HepG2 (cell line): ENCODE measurements at regions not wholly inside any gene's neighbourhood (a gene's known extent, or its start where the extent isn't known, plus 50 kb on each side); places are given as distances from the start of the nearest gene placed in this dataset.

Experiments
- ATAC-seq: fragments of 200-7000 bp; cut with Tn5 transposase; 3 replicates; pipeline ENCODE4 v1.9.1; 2020; ENCODE audit warnings: mild to moderate bottlenecking, moderate library complexity
- BruUV-seq: library from RNA; stranded (reverse); fragments of 400-500 nt; replicated peaks from 2 replicates; lab custom pipeline; 2021; lab: Mats Ljungman, UMichigan
- CTCF ChIA-PET: fragments of 300-600 bp; formaldehyde crosslinking; extraction: SDS; loops from one replicate; lab custom pipeline; 2021; ENCODE audit warnings: low total read pairs, inconsistent platforms, low intra/inter-chr PET ratio; lab: Yijun Ruan, JAX
- POLR2A ChIA-PET: fragments of 350-600 bp; sonication (Branson Sonifier 250); formaldehyde crosslinking; loops from one replicate; lab custom pipeline; 2020; ENCODE audit warnings: antibody characterized with exemption, inconsistent platforms; lab: Yijun Ruan, JAX
- DNase-seq: peaks from one replicate; pipeline ENCODE4 v3.0.0-alpha.2; 2015; ENCODE audit warnings: low spot score
- FAIRE-seq: peaks from 3 replicates; lab custom pipeline; 2011; peaks lifted over from hg19 to GRCh38; lab: Jason Lieb, UNC
- H2AFZ ChIP-seq: one replicate; pipeline ENCODE4 v1.6.1; 2011; ENCODE audit warnings: low read length, inconsistent platforms
- H3K27ac ChIP-seq: fragments of 300-600 bp; 3 replicates; pipeline ENCODE4 v1.8.0; 2011; ENCODE audit warnings: mixed run types, mild to moderate bottlenecking, mixed read lengths, low read length, inconsistent platforms; ENCODE audit not compliant: insufficient read depth; ENCODE audit errors: extremely low read length
- H3K27me3 ChIP-seq, 2 experiments: fragments of 200-600 bp in 1 of 2; 2 replicates in 1 of 2; 3 replicates in 1 of 2; pipeline versions ENCODE4 v1.6.0 to v1.8.0; 2011; ENCODE audit warnings: low read length in 2 of 2, mild to moderate bottlenecking in 2 of 2, moderate library complexity in 2 of 2, inconsistent platforms in 1 of 2; ENCODE audit not compliant: insufficient read depth in 2 of 2, control insufficient read depth in 1 of 2
- H3K36me3 ChIP-seq, 2 experiments: fragments of 200-600 bp in 1 of 2; replicated peaks in 1 of 2; 2 replicates in 1 of 2; 3 replicates in 1 of 2; pipeline versions ENCODE4 v1.5.1 to v1.8.0; 2011; ENCODE audit warnings: low read length in 2 of 2, inconsistent platforms in 1 of 2; ENCODE audit not compliant: insufficient read depth in 2 of 2, control insufficient read depth in 1 of 2
- H3K4me1 ChIP-seq: 2 replicates; pipeline ENCODE4 v1.5.1; 2012; ENCODE audit warnings: low read length, inconsistent platforms; ENCODE audit not compliant: insufficient read depth
- H3K4me2 ChIP-seq: 2 replicates; pipeline ENCODE4 v1.6.0; 2011; ENCODE audit warnings: low read depth, low read length, inconsistent platforms
- H3K4me3 ChIP-seq, 3 experiments: fragments of 200-600 bp in 1 of 3; sonication (generic), shearing (Covaris generic) in 1 of 3; replicated peaks in 1 of 3; 2 replicates each; pipeline ENCODE4 v1.5.1; 2011 to 2016; ENCODE audit warnings: low read length in 3 of 3, inconsistent platforms in 2 of 3, low read depth in 2 of 3, mild to moderate bottlenecking in 2 of 3, control low read depth in 1 of 3, mixed read lengths in 1 of 3; ENCODE audit not compliant: insufficient read depth in 1 of 3
- H3K79me2 ChIP-seq: one replicate; pipeline ENCODE4 v1.6.1; 2011; ENCODE audit warnings: low read length, inconsistent platforms; ENCODE audit not compliant: insufficient read depth
- H3K9ac ChIP-seq: 2 replicates; pipeline ENCODE4 v1.6.0; 2011; ENCODE audit warnings: mild to moderate bottlenecking, low read depth, low read length, inconsistent platforms; ENCODE audit not compliant: insufficient read depth
- H3K9me3 ChIP-seq: 2 replicates; pipeline ENCODE4 v1.5.1; 2012; ENCODE audit warnings: mild to moderate bottlenecking, low read length
- H4K20me1 ChIP-seq: 2 replicates; pipeline ENCODE4 v1.6.0; 2011; ENCODE audit warnings: inconsistent platforms, mild to moderate bottlenecking, low read length, moderate library complexity; ENCODE audit not compliant: insufficient read depth
- CCDC6 ChIP-seq: sonication (generic); formaldehyde crosslinking; IDR thresholded peaks from 2 replicates; pipeline ENCODE4 v1.8.1; 2022; ENCODE audit warnings: mild to moderate bottlenecking, missing genetic modification reagents, moderate library complexity
- GABPA ChIP-seq, 2 experiments: IDR thresholded peaks; 2 replicates each; pipeline ENCODE4 v1.6.1; 2011 to 2016; ENCODE audit warnings: low read depth in 2 of 2, low read length in 1 of 2, missing biosample characterization in 1 of 2, missing genetic modification characterization in 1 of 2
- JARID2 ChIP-seq: sonication (generic); formaldehyde crosslinking; IDR thresholded peaks from 2 replicates; pipeline ENCODE4 v1.8.1; 2023; ENCODE audit warnings: missing genetic modification reagents, inconsistent platforms; ENCODE audit not compliant: insufficient replicate concordance
- NFE2L2 ChIP-seq: fragments of 150-350 bp; IDR thresholded peaks from 2 replicates; pipeline ENCODE4 v1.6.1; 2014; ENCODE audit warnings: low read length
- PITX1 ChIP-seq: sonication (generic); formaldehyde crosslinking; IDR thresholded peaks from 2 replicates; pipeline ENCODE4 v1.5.1; 2020; ENCODE audit warnings: mild to moderate bottlenecking, missing genetic modification reagents
- POLR2AphosphoS5 ChIP-seq: IDR thresholded peaks from 2 replicates; pipeline ENCODE4 v1.6.1; 2012; ENCODE audit warnings: low read depth, low read length
- SKI ChIP-seq: fragments of 450-650 bp; IDR thresholded peaks from one replicate; pipeline ENCODE4 v1.6.1; 2018; ENCODE audit warnings: mild to moderate bottlenecking; ENCODE audit not compliant: partially characterized antibody
- ZC3H4 ChIP-seq: sonication (generic); formaldehyde crosslinking; IDR thresholded peaks from 2 replicates; pipeline ENCODE4 v1.4.0; 2020; ENCODE audit warnings: missing genetic modification reagents, borderline replicate concordance
- ZNF431 ChIP-seq: sonication (generic); formaldehyde crosslinking; IDR thresholded peaks from 2 replicates; pipeline ENCODE4 v1.9.0; 2022; ENCODE audit warnings: missing genetic modification reagents, low read depth, mild to moderate bottlenecking, borderline replicate concordance
- ZNF556 ChIP-seq: sonication (generic); formaldehyde crosslinking; IDR thresholded peaks from 2 replicates; pipeline ENCODE4 v1.4.0; 2020; ENCODE audit warnings: mild to moderate bottlenecking, missing genetic modification reagents, borderline replicate concordance
- WGBS: methylation state at CpG from one replicate; pipeline ENCODE4 v1.1.6; 2017; ENCODE audit warnings: low lambda C conversion rate; 5-methylcytosine and 5-hydroxymethylcytosine counted together
- in situ Hi-C: cut with HindIII; loops from 2 replicates; pipeline ENCODE4 v1.10.0; 2017; ENCODE audit warnings: low pct_unique_long_range_greater_than_20kb; ENCODE audit not compliant: extremely low pct_ligation_motif_present
- intact Hi-C: fragments of 100-400 bp; cut with micrococcal nuclease; formaldehyde crosslinking; loops from one replicate; pipeline ENCODE4 v1.10.0; 2022; ENCODE audit not compliant: unreplicated experiment
- TF ChIP-seq, protein P1 (sequence below): sonication (generic); formaldehyde crosslinking; IDR thresholded peaks from 2 replicates; pipeline ENCODE4 v1.4.0; 2020; ENCODE audit warnings: missing genetic modification reagents, mild to moderate bottlenecking, borderline replicate concordance
- TF ChIP-seq, protein P2 (sequence below): IDR thresholded peaks from 2 replicates; pipeline ENCODE4 v1.6.1; 2016; ENCODE audit warnings: missing compliant biosample characterization, missing genetic modification reagents, borderline replicate concordance

DNA sequence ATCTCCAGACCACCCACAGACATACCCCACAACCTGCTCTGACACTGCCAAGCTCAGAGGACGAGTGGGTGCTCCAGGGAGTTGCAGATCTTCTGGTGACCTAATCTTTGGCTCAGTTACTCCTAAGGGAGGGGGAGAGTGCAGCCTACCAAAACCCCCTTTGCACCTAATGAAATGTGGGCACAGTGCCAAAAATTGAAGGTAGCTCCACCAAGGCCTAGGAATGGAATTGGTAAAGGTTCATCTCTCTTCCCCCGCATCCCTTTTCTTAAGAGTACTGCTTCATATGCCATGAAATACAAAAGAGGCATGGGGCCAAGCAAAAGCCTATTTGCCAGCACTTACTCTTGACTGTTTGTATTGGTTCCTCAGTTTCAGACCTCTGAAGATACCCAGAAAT lies 491.0 kb downstream of the NAF1 start:
- CTCF ChIA-PET, result no interaction called here

DNA sequence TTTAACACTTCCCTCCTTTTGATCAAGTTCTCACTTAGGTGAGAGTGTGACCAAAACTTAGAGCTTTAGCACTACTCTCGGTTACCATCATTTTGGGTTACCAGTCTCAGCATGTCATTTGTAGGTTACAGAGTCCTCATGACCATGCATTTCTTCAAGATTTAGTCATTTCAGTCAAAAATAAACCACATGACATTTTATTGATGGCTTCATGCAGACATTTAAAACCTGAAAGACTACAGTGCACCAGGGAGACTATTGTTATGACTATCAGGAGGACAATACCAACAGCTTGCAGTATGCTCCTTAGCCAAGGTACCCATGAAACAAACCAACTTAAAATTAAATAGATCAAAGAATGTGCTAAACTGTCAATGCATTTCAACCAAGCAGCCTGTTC lies 498.1 kb upstream of the FSTL5 start:
- Histone ChIP-seq H3K9me3 (peaks cover 7% of the 10 kb centered on the region; the same call in 1 of the 2 replicates), H3K36me3 (no peaks in the 10 kb centered on the region), H3K27ac (no peak overlapping the region), H3K27me3 (no peaks in the 10 kb centered on the region), H3K9ac (no peak overlapping the region), H2AFZ (no peak overlapping the region), H3K4me1 (no peaks in the 10 kb centered on the region), H3K4me3 (no peak overlapping the region), H3K4me2 (no peak overlapping the region), H3K79me2 (no peaks in the 10 kb centered on the region), H4K20me1 (no peaks in the 10 kb centered on the region)
- intact Hi-C loops (no loop called here), in situ Hi-C loops (no loop called here)
- no peak for FAIRE-seq
- 9% methylated on average over 1 of the region's 1 CpG for WGBS
- POLR2A ChIA-PET, result no interaction called here
- ATAC-seq, result no peak
- CTCF ChIA-PET, result no interaction called here
- no TSS peak for BruUV-seq
- DNase-seq, result no peak
- TF ChIP-seq GABPA (IDR thresholded peaks at IDR 0.05; ENCODE audit: low read depth, low read length) (no peak), GABPA (CRISPR knock-in tag; IDR thresholded peaks at IDR 0.05; ENCODE audit: low read depth) (no peak), POLR2AphosphoS5 (no peak), ZC3H4 (CRISPR knock-in tag) (no peak), JARID2 (CRISPR knock-in tag) (no peak)
- TF ChIP-seq, protein P1, sequence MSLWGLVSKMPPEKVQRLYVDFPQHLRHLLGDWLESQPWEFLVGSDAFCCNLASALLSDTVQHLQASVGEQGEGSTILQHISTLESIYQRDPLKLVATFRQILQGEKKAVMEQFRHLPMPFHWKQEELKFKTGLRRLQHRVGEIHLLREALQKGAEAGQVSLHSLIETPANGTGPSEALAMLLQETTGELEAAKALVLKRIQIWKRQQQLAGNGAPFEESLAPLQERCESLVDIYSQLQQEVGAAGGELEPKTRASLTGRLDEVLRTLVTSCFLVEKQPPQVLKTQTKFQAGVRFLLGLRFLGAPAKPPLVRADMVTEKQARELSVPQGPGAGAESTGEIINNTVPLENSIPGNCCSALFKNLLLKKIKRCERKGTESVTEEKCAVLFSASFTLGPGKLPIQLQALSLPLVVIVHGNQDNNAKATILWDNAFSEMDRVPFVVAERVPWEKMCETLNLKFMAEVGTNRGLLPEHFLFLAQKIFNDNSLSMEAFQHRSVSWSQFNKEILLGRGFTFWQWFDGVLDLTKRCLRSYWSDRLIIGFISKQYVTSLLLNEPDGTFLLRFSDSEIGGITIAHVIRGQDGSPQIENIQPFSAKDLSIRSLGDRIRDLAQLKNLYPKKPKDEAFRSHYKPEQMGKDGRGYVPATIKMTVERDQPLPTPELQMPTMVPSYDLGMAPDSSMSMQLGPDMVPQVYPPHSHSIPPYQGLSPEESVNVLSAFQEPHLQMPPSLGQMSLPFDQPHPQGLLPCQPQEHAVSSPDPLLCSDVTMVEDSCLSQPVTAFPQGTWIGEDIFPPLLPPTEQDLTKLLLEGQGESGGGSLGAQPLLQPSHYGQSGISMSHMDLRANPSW (CRISPR knock-in tag), result no peak

More for the DNA sequence above, 491.0 kb downstream of the NAF1 start:
- no peak overlapping the region for H3K9ac ChIP-seq
- ATAC-seq (no peak), DNase-seq (no peak)
- WGBS, result 90% methylated on average over 1 of the region's 2 CpGs
- no peak overlapping the region for H3K4me3 ChIP-seq
- H2AFZ ChIP-seq, result no peak overlapping the region
- no peak overlapping the region for H3K4me2 ChIP-seq
- TF ChIP-seq ZNF431 (CRISPR knock-in tag), result no peak
- no peak for TF ChIP-seq SKI
- TF ChIP-seq CCDC6, result no peak
- TF ChIP-seq, protein P2, sequence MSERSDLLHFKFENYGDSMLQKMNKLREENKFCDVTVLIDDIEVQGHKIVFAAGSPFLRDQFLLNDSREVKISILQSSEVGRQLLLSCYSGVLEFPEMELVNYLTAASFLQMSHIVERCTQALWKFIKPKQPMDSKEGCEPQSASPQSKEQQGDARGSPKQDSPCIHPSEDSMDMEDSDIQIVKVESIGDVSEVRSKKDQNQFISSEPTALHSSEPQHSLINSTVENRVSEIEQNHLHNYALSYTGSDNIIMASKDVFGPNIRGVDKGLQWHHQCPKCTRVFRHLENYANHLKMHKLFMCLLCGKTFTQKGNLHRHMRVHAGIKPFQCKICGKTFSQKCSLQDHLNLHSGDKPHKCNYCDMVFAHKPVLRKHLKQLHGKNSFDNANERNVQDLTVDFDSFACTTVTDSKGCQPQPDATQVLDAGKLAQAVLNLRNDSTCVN (CRISPR knock-in tag), result no peak
- no peak for TF ChIP-seq NFE2L2
- TF ChIP-seq ZNF556 (CRISPR knock-in tag), result no peak
- no peak for TF ChIP-seq PITX1 (CRISPR knock-in tag)
- TF ChIP-seq, all 625 proteins: peak for 0
- H3K27ac ChIP-seq, result no peak overlapping the region
- no peak for FAIRE-seq
- H3K36me3 ChIP-seq, result no peaks in the 10 kb centered on the region
- H4K20me1 ChIP-seq, result no peaks in the 10 kb centered on the region
- H3K9me3 ChIP-seq, result peaks cover 24% of the 10 kb centered on the region; the same call in 1 of the 2 replicates
- no TSS peak for BruUV-seq
- no peaks in the 10 kb centered on the region for H3K27me3 ChIP-seq
- POLR2A ChIA-PET, result no interaction called here
- intact Hi-C loops, result no loop called here
- no peaks in the 10 kb centered on the region for H3K4me1 ChIP-seq
- H3K79me2 ChIP-seq, result no peaks in the 10 kb centered on the region
- in situ Hi-C loops, result no loop called here
